ENCODE measurements at regions not wholly inside any gene's neighbourhood (a gene's known extent, or its start where the extent isn't known, plus 50 kb on each side); places are given as distances from the start of the nearest gene placed in this dataset.

- H3K4me3 ChIP-seq (replicated peaks; ENCODE audit: low read depth, low read length), result no peak overlapping the region
- no peak for TF ChIP-seq CTCF (IDR thresholded peaks at IDR 0.05; ENCODE audit: low read length, missing control alignments)
- DNase-seq (ENCODE audit: low read depth), result no peak
Measured at GRCh38 chr2:33770023-33770422, 170.9 kb upstream of the FAM98A start.

GRCh38 chr2:33766175-33766574, 167.1 kb upstream of the FAM98A start:
- no peak for DNase-seq (ENCODE audit: low read depth)
- no peak for TF ChIP-seq CTCF (IDR thresholded peaks at IDR 0.05; ENCODE audit: low read length, missing control alignments)
- no peak overlapping the region for H3K4me3 ChIP-seq (replicated peaks; ENCODE audit: low read depth, low read length)

GRCh38 chr2:33765122-33765521, 166.0 kb upstream of the FAM98A start:
- H3K4me3 ChIP-seq (replicated peaks; ENCODE audit: low read depth, low read length), result no peak overlapping the region
- no peak for TF ChIP-seq CTCF (IDR thresholded peaks at IDR 0.05; ENCODE audit: low read length, missing control alignments)
- no peak for DNase-seq (ENCODE audit: low read depth)

- TF ChIP-seq CTCF (IDR thresholded peaks at IDR 0.05; ENCODE audit: low read length, missing control alignments), result no peak
- H3K4me3 ChIP-seq (replicated peaks; ENCODE audit: low read depth, low read length), result no peak overlapping the region
- DNase-seq (ENCODE audit: low read depth), result no peak
Measured at GRCh38 chr2:33764551-33764950, 165.5 kb upstream of the FAM98A start.

- no peak for TF ChIP-seq CTCF (IDR thresholded peaks at IDR 0.05; ENCODE audit: low read length, missing control alignments)
- no peak overlapping the region for H3K4me3 ChIP-seq (replicated peaks; ENCODE audit: low read depth, low read length)
- DNase-seq (ENCODE audit: low read depth), result no peak
Measured at GRCh38 chr2:33763671-33764310, 164.7 kb upstream of the FAM98A start.

GRCh38 chr2:33762636-33763035, 163.5 kb upstream of the FAM98A start:
- H3K4me3 ChIP-seq (replicated peaks; ENCODE audit: low read depth, low read length), result no peak overlapping the region
- DNase-seq (ENCODE audit: low read depth), result no peak
- TF ChIP-seq CTCF (IDR thresholded peaks at IDR 0.05; ENCODE audit: low read length, missing control alignments), result no peak

- no peak for DNase-seq (ENCODE audit: low read depth)
- no peak for TF ChIP-seq CTCF (IDR thresholded peaks at IDR 0.05; ENCODE audit: low read length, missing control alignments)
- no peak overlapping the region for H3K4me3 ChIP-seq (replicated peaks; ENCODE audit: low read depth, low read length)
Measured at GRCh38 chr2:33746208-33746800, 147.2 kb upstream of the FAM98A start.
